Neutrophil (primary cell): ENCODE measurements at regions not wholly inside any gene's neighbourhood (a gene's known extent, or its start where the extent isn't known, plus 50 kb on each side); places are given as distances from the start of the nearest gene placed in this dataset.
"Not testable (repeated sequence)": the region's sequence is repeated elsewhere in the genome, so short reads cannot be mapped to it uniquely, and the experiment has no call there.

Source experiments
- H3K27ac ChIP-seq: fragments of 200-600 bp; sonication (generic); 2 replicates; pipeline ENCODE4 v1.5.1; 2016; ENCODE audit warnings: mild to moderate bottlenecking, moderate library complexity
- H3K27me3 ChIP-seq: fragments of 200-600 bp; sonication (generic); 2 replicates; pipeline ENCODE4 v1.6.0; 2016; ENCODE audit warnings: mild to moderate bottlenecking
- H3K36me3 ChIP-seq: fragments of 200-600 bp; sonication (generic); 2 replicates; pipeline ENCODE4 v1.5.1; 2017
- H3K4me1 ChIP-seq, 2 experiments: fragments of 200-600 bp in 1 of 2; sonication (generic) in 1 of 2; 1 replicate in 1 of 2; 2 replicates in 1 of 2; pipeline versions ENCODE4 v1.5.1 to v1.6.1; 2013 to 2016; ENCODE audit warnings: low read depth in 1 of 2, low read length in 1 of 2, mild to moderate bottlenecking in 1 of 2, moderate library complexity in 1 of 2; ENCODE audit not compliant: control insufficient read depth in 1 of 2, insufficient read depth in 1 of 2
- H3K4me3 ChIP-seq, 2 experiments: fragments of 200-600 bp in 1 of 2; sonication (generic) in 1 of 2; 1 replicate in 1 of 2; 2 replicates in 1 of 2; pipeline ENCODE4 v1.5.1; 2013 to 2016; ENCODE audit warnings: low read depth in 1 of 2, low read length in 1 of 2, mild to moderate bottlenecking in 1 of 2, moderate library complexity in 1 of 2
- H3K9me3 ChIP-seq: fragments of 200-600 bp; sonication (generic); 2 replicates; pipeline ENCODE4 v1.5.1; 2016
- CTCF ChIP-seq: fragments of 200-600 bp; sonication (generic); IDR thresholded peaks from 2 replicates; pipeline ENCODE4 v1.5.1; 2016; ENCODE audit warnings: antibody characterized with exemption

- TF ChIP-seq CTCF, result no peak
- no peaks in the 10 kb centered on the region for H3K9me3 ChIP-seq
- H3K4me1 ChIP-seq, result no peaks in the 10 kb centered on the region
- no peaks in the 10 kb centered on the region for H3K27me3 ChIP-seq
- H3K36me3 ChIP-seq, result no peaks in the 10 kb centered on the region
- H3K4me3 ChIP-seq, result no peak overlapping the region
- H3K27ac ChIP-seq, result no peak overlapping the region
Measured at GRCh38 chr10:90089719-90090118, 388.3 kb downstream of the KIF20B start.

GRCh38 chr10:90096196-90096595 is 394.8 kb downstream of the KIF20B start:
- no peaks in the 10 kb centered on the region for H3K4me1 ChIP-seq
- no peak overlapping the region for H3K4me3 ChIP-seq
- H3K27me3 ChIP-seq, result no peaks in the 10 kb centered on the region
- no peaks in the 10 kb centered on the region for H3K36me3 ChIP-seq
- H3K9me3 ChIP-seq, result no peaks in the 10 kb centered on the region
- no peak overlapping the region for H3K27ac ChIP-seq
- no peak for TF ChIP-seq CTCF

- not testable (repeated sequence) for H3K4me1 ChIP-seq, H3K36me3 ChIP-seq, H3K27ac ChIP-seq, H3K27me3 ChIP-seq, H3K9me3 ChIP-seq, H3K4me3 ChIP-seq
Measured at GRCh38 chr10:90107581-90107980, 406.2 kb downstream of the KIF20B start.

- TF ChIP-seq CTCF, result no peak
- Histone ChIP-seq H3K27ac (no peak overlapping the region), H3K27me3 (no peaks in the 10 kb centered on the region), H3K9me3 (no peaks in the 10 kb centered on the region), H3K4me3 (no peak overlapping the region), H3K36me3 (no peaks in the 10 kb centered on the region), H3K4me1 (no peaks in the 10 kb centered on the region)
Measured at GRCh38 chr10:90111671-90112070, 410.3 kb downstream of the KIF20B start.

- H3K27ac ChIP-seq, result no peak overlapping the region
- no peaks in the 10 kb centered on the region for H3K36me3 ChIP-seq
- TF ChIP-seq CTCF, result no peak
- H3K27me3 ChIP-seq, result no peaks in the 10 kb centered on the region
- no peaks in the 10 kb centered on the region for H3K9me3 ChIP-seq
- H3K4me1 ChIP-seq, result no peaks in the 10 kb centered on the region
- H3K4me3 ChIP-seq, result no peak overlapping the region
Measured at GRCh38 chr10:90112681-90113080, 411.3 kb downstream of the KIF20B start.

- not testable (repeated sequence) for H3K27me3 ChIP-seq, H3K9me3 ChIP-seq, H3K4me1 ChIP-seq, H3K4me3 ChIP-seq, H3K36me3 ChIP-seq, H3K27ac ChIP-seq
Measured at GRCh38 chr10:90118567-90118966, 417.2 kb downstream of the KIF20B start.

GRCh38 chr10:90119631-90120280 is 418.4 kb downstream of the KIF20B start:
- H3K4me3 ChIP-seq, H3K27ac ChIP-seq, H3K4me1 ChIP-seq, H3K36me3 ChIP-seq, H3K9me3 ChIP-seq, H3K27me3 ChIP-seq: not testable (repeated sequence)
